Panc1 (cell line): ENCODE measurements at regions not wholly inside any gene's neighbourhood (a gene's known extent, or its start where the extent isn't known, plus 50 kb on each side); places are given as distances from the start of the nearest gene placed in this dataset.

Source experiments
- ATAC-seq: fragments of 200-7000 bp; cut with Tn5 transposase; 2 replicates; pipeline ENCODE4 v1.9.1; 2020; ENCODE audit warnings: mild to moderate bottlenecking, moderate library complexity
- BruUV-seq: library from RNA; stranded (reverse); fragments of 400-500 nt; replicated peaks from 2 replicates; lab custom pipeline; 2021; lab: Mats Ljungman, UMichigan
- CTCF ChIA-PET: fragments of 300-600 bp; sonication (Branson Sonifier 250); formaldehyde crosslinking; loops from one replicate; lab custom pipeline; 2022; ENCODE audit warnings: antibody characterized with exemption; lab: Charles Lee
- POLR2A ChIA-PET: fragments of 300-600 bp; sonication (Branson Sonifier 250); formaldehyde crosslinking; loops from one replicate; lab custom pipeline; 2022; ENCODE audit warnings: antibody characterized with exemption; lab: Charles Lee
- DNase-seq: peaks from one replicate; pipeline ENCODE4 v3.0.0-alpha.2; 2010; ENCODE audit warnings: low read depth, low spot score
- H3K27ac ChIP-seq: 2 replicates; pipeline ENCODE4 v1.5.1; 2011; ENCODE audit warnings: mild to moderate bottlenecking, low read length, inconsistent platforms
- H3K27me3 ChIP-seq: fragments of 200-500 bp; sonication (Bioruptor generic); 2 replicates; pipeline ENCODE4 v1.6.0; 2014; ENCODE audit warnings: low read length, inconsistent platforms; ENCODE audit not compliant: control insufficient read depth, insufficient read depth
- H3K36me3 ChIP-seq: fragments of 200-500 bp; sonication (Bioruptor generic); 2 replicates; pipeline ENCODE4 v1.5.1; 2014; ENCODE audit warnings: inconsistent platforms, mild to moderate bottlenecking, low read length, moderate library complexity; ENCODE audit not compliant: control insufficient read depth, insufficient read depth
- H3K4me1 ChIP-seq: 2 replicates; pipeline ENCODE4 v1.5.1; 2011; ENCODE audit warnings: inconsistent platforms, mild to moderate bottlenecking, low read length, moderate library complexity; ENCODE audit not compliant: control insufficient read depth, insufficient read depth
- H3K4me3 ChIP-seq, 2 experiments: 2 replicates each; pipeline ENCODE4 v1.5.1; 2011 to 2012; ENCODE audit warnings: low read depth in 2 of 2, low read length in 2 of 2, mild to moderate bottlenecking in 2 of 2, inconsistent platforms in 1 of 2, moderate library complexity in 1 of 2
- H3K9me3 ChIP-seq: fragments of 200-500 bp; sonication (Bioruptor generic); 2 replicates; pipeline ENCODE4 v1.5.1; 2014; ENCODE audit warnings: low read depth, mild to moderate bottlenecking, inconsistent platforms, low read length, moderate library complexity; ENCODE audit not compliant: control insufficient read depth, insufficient read depth
- POLR2AphosphoS5 ChIP-seq: IDR thresholded peaks from 2 replicates; pipeline ENCODE4 v1.6.1; 2012; ENCODE audit warnings: mild to moderate bottlenecking, low read depth, low read length, moderate library complexity
- SIN3A ChIP-seq: IDR thresholded peaks from 2 replicates; pipeline ENCODE4 v1.6.1; 2012; ENCODE audit warnings: low read depth, mild to moderate bottlenecking, low read length, moderate library complexity, borderline replicate concordance; ENCODE audit not compliant: insufficient read depth
- TCF7L2 ChIP-seq: IDR thresholded peaks from 2 replicates; pipeline ENCODE4 v1.6.1; 2011; ENCODE audit warnings: mild to moderate bottlenecking, low read depth, low read length, inconsistent platforms
- in situ Hi-C: cut with HindIII; loops from 2 replicates; pipeline ENCODE4 v1.10.0; 2016; ENCODE audit warnings: low sequenced_read_pairs, low pct_unique_long_range_greater_than_20kb
- intact Hi-C: fragments of 100-400 bp; cut with micrococcal nuclease; formaldehyde crosslinking; loops from one replicate; pipeline ENCODE4 v1.10.0; 2022; ENCODE audit not compliant: unreplicated experiment
- TF ChIP-seq, protein P1 (sequence below): fragments of 450-650 bp; IDR thresholded peaks from 2 replicates; pipeline ENCODE4 v1.5.1; 2017; ENCODE audit warnings: mild to moderate bottlenecking
- TF ChIP-seq, protein P2 (sequence below), 2 experiments: IDR thresholded peaks; 2 replicates each; pipeline ENCODE4 v1.6.1; 2011 to 2012; ENCODE audit warnings: low read depth in 2 of 2, control low read depth in 1 of 2, low read length in 1 of 2, mild to moderate bottlenecking in 1 of 2, moderate library complexity in 1 of 2; ENCODE audit not compliant: insufficient read depth in 1 of 2

DNA sequence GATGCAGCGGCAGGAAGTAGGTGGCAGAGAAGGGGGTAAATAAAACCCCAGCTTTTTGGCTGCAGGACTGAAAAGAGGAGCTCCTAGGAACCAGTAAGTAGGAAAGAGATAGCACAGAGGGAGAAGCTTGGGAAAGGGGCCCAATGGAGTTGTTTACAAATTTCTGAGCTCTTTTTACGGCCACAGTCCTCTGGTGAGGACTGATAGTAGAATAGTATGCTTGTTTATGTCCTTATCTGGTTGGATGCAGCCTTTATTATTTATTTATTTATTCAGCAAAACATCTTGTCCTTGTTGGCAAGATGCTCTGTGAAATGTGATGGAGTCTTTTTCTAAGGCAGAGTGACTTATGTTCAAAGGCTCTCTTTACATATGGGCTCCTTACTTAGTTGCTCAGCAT is 119.7 kb upstream of the AHI1 start:
- in situ Hi-C loops (no loop called here), intact Hi-C loops (no loop called here)
- BruUV-seq = no TSS peak
- TF ChIP-seq POLR2AphosphoS5 = no peak
- ATAC-seq (no peak), DNase-seq (no peak)
- ChIA-PET POLR2A (no interaction called here), CTCF (no interaction called here)
- H3K27ac ChIP-seq = no peak overlapping the region
- no peaks in the 10 kb centered on the region for H3K27me3 ChIP-seq
- no peaks in the 10 kb centered on the region for H3K4me1 ChIP-seq
- H3K9me3 ChIP-seq = no peaks in the 10 kb centered on the region
- no peak overlapping the region for H3K4me3 ChIP-seq
- no peaks in the 10 kb centered on the region for H3K36me3 ChIP-seq

DNA sequence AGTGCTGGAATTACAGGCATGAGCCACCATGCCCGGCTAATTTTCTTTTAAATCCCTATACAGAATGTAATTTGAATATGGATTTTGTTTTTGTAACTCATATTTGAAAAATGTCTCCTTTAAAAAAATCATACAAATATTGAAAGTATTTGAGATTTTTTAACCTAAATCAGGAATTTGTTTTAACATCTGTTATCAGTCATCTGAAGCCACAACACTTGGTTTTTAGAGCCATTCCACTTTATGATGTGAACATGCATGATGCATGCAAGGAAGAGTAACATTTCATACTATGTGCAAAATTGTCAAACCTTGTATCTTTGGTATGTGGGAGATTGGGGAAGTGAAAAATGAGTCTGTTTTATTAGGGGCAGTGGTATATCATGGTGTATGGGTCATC is 124.5 kb upstream of the AHI1 start:
- no peak for ATAC-seq
- Histone ChIP-seq H3K27ac (no peak overlapping the region), H3K4me3 (no peak overlapping the region), H3K36me3 (no peaks in the 10 kb centered on the region), H3K4me1 (no peaks in the 10 kb centered on the region), H3K9me3 (no peaks in the 10 kb centered on the region), H3K27me3 (no peaks in the 10 kb centered on the region)
- intact Hi-C loops (no loop called here), in situ Hi-C loops (no loop called here)
- CTCF ChIA-PET = no interaction called here
- TF ChIP-seq, protein P1, sequence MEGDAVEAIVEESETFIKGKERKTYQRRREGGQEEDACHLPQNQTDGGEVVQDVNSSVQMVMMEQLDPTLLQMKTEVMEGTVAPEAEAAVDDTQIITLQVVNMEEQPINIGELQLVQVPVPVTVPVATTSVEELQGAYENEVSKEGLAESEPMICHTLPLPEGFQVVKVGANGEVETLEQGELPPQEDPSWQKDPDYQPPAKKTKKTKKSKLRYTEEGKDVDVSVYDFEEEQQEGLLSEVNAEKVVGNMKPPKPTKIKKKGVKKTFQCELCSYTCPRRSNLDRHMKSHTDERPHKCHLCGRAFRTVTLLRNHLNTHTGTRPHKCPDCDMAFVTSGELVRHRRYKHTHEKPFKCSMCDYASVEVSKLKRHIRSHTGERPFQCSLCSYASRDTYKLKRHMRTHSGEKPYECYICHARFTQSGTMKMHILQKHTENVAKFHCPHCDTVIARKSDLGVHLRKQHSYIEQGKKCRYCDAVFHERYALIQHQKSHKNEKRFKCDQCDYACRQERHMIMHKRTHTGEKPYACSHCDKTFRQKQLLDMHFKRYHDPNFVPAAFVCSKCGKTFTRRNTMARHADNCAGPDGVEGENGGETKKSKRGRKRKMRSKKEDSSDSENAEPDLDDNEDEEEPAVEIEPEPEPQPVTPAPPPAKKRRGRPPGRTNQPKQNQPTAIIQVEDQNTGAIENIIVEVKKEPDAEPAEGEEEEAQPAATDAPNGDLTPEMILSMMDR = no peak
- no peak for TF ChIP-seq POLR2AphosphoS5
- TF ChIP-seq TCF7L2 = no peak
- no peak for TF ChIP-seq SIN3A
- TF ChIP-seq, protein P2, sequence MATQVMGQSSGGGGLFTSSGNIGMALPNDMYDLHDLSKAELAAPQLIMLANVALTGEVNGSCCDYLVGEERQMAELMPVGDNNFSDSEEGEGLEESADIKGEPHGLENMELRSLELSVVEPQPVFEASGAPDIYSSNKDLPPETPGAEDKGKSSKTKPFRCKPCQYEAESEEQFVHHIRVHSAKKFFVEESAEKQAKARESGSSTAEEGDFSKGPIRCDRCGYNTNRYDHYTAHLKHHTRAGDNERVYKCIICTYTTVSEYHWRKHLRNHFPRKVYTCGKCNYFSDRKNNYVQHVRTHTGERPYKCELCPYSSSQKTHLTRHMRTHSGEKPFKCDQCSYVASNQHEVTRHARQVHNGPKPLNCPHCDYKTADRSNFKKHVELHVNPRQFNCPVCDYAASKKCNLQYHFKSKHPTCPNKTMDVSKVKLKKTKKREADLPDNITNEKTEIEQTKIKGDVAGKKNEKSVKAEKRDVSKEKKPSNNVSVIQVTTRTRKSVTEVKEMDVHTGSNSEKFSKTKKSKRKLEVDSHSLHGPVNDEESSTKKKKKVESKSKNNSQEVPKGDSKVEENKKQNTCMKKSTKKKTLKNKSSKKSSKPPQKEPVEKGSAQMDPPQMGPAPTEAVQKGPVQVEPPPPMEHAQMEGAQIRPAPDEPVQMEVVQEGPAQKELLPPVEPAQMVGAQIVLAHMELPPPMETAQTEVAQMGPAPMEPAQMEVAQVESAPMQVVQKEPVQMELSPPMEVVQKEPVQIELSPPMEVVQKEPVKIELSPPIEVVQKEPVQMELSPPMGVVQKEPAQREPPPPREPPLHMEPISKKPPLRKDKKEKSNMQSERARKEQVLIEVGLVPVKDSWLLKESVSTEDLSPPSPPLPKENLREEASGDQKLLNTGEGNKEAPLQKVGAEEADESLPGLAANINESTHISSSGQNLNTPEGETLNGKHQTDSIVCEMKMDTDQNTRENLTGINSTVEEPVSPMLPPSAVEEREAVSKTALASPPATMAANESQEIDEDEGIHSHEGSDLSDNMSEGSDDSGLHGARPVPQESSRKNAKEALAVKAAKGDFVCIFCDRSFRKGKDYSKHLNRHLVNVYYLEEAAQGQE (IDR thresholded peaks at IDR 0.05; ENCODE audit: insufficient read depth in 1 of 2, low read depth in 2 of 2, low read length in 1 of 2) = no peak
- no TSS peak for BruUV-seq
- no peak for DNase-seq
- POLR2A ChIA-PET = no interaction called here

DNA sequence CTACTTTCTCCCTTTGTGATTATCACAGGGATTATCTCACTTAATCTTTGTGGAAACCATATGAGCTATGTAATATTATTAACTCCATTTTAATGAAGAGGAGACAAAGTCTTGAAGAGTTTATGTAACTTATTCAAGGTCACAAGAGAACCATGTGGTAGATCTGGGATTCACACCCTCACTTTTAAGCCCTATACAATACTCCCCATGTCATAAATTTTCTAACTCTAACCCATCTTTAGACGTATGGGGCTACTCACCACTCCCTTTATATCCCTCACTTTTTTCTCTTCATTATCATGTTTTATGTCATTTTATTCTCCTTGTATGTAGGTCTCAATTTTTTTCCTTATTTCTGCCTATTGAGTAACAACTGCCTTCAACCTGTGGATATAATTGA is 126.4 kb upstream of the AHI1 start:
- no TSS peak for BruUV-seq
- H3K27me3 ChIP-seq = no peaks in the 10 kb centered on the region
- intact Hi-C loops (no loop called here), in situ Hi-C loops (no loop called here)
- H3K9me3 ChIP-seq = no peaks in the 10 kb centered on the region
- ATAC-seq (no peak), DNase-seq (no peak)
- H3K36me3 ChIP-seq = no peaks in the 10 kb centered on the region
- CTCF ChIA-PET = interaction anchor here (1.1 kb wide), 1 partner anchor 88 kb away, joined by 3 read pairs; no protein-coding TSS in a partner anchor
- TF ChIP-seq SIN3A (no peak), TCF7L2 (no peak), POLR2AphosphoS5 (no peak)
- TF ChIP-seq, protein P1 = no peak
- TF ChIP-seq, protein P2 (IDR thresholded peaks at IDR 0.05; ENCODE audit: insufficient read depth in 1 of 2, low read depth in 2 of 2, low read length in 1 of 2) = no peak
- POLR2A ChIA-PET = interaction anchor here (0.6 kb wide), 1 partner anchor 636 kb away, joined by 3 read pairs; no protein-coding TSS in a partner anchor
- H3K27ac ChIP-seq = no peak overlapping the region
- no peaks in the 10 kb centered on the region for H3K4me1 ChIP-seq
- no peak overlapping the region for H3K4me3 ChIP-seq
